Testis (tissue), 2 donors: ENCODE measurements at regions not wholly inside any gene's neighbourhood (a gene's known extent, or its start where the extent isn't known, plus 50 kb on each side); places are given as distances from the start of the nearest gene placed in this dataset.

Experiments used
- DNase-seq: peaks from one replicate; pipeline ENCODE4 v3.0.0-alpha.2; 2019
- H3K27ac ChIP-seq, 2 donors: fragments of 200-600 bp; sonication (generic); one replicate each; pipeline ENCODE4 v1.5.1; 2019
- H3K27me3 ChIP-seq: fragments of 200-600 bp; sonication (generic); one replicate; pipeline ENCODE4 v1.5.1; 2019
- H3K36me3 ChIP-seq: fragments of 200-600 bp; sonication (generic); one replicate; pipeline ENCODE4 v1.5.1; 2017; ENCODE audit warnings: low read depth; ENCODE audit errors: missing control alignments
- H3K4me1 ChIP-seq: fragments of 200-600 bp; sonication (generic); one replicate; pipeline ENCODE4 v1.5.1; 2019
- H3K4me3 ChIP-seq, 2 donors: fragments of 200-600 bp; sonication (generic); one replicate each; pipeline ENCODE4 v1.5.1; 2017 to 2019
- H3K9me3 ChIP-seq: fragments of 200-600 bp; sonication (generic); one replicate; pipeline ENCODE4 v1.5.1; 2017
- CTCF ChIP-seq, 3 experiments: fragments of 450-650 bp in 2 of 3; fragments of 200-600 bp in 1 of 3; sonication (generic) in 1 of 3; IDR thresholded peaks; one replicate each; pipeline ENCODE4 v1.5.1; 2016 to 2019; ENCODE audit warnings: antibody characterized with exemption in 3 of 3, mild to moderate bottlenecking in 2 of 3, moderate library complexity in 1 of 3
- POLR2A ChIP-seq: fragments of 450-650 bp; IDR thresholded peaks from one replicate; pipeline ENCODE4 v1.6.1; 2017; ENCODE audit warnings: antibody characterized with exemption, mild to moderate bottlenecking, moderate library complexity
- WGBS, 2 donors: methylation state at CpG; one replicate each; pipeline ENCODE4 v1.1.5; 2018; 5-methylcytosine and 5-hydroxymethylcytosine counted together
- intact Hi-C: fragments of 100-400 bp; cut with DNase I; formaldehyde crosslinking; loops from one replicate; pipeline ENCODE4 v1.15.1; 2023; ENCODE audit warnings: low total_unique reads

- intact Hi-C loops: no loop called here
- DNase-seq: no peak
- TF ChIP-seq POLR2A (no peak), CTCF (IDR thresholded peaks at IDR 0.05) (no peak)
- 78 to 84% methylated on average over 4 of the region's 4 CpGs for WGBS, 2 donors
- H3K4me3 ChIP-seq: no peak overlapping the region
- H3K4me1 ChIP-seq: no peaks in the 10 kb centered on the region
- no peaks in the 10 kb centered on the region for H3K9me3 ChIP-seq
- H3K27me3 ChIP-seq: no peaks in the 10 kb centered on the region
- H3K36me3 ChIP-seq: no peaks in the 10 kb centered on the region
- H3K27ac ChIP-seq: no peak overlapping the region
Measured at GRCh38 chr9:88803546-88804253, 187.6 kb upstream of the S1PR3 start.

GRCh38 chr9:88804254-88804596 is 187.0 kb upstream of the S1PR3 start:
- TF ChIP-seq CTCF (IDR thresholded peaks at IDR 0.05): no peak
- TF ChIP-seq POLR2A: no peak
- no peak overlapping the region for H3K4me3 ChIP-seq
- H3K27me3 ChIP-seq: no peaks in the 10 kb centered on the region
- H3K27ac ChIP-seq: no peak overlapping the region
- intact Hi-C loops: no loop called here
- DNase-seq: no peak
- H3K4me1 ChIP-seq: no peaks in the 10 kb centered on the region
- H3K9me3 ChIP-seq: no peaks in the 10 kb centered on the region
- WGBS, 2 donors: 84 to 86% methylated on average over 2 of the region's 2 CpGs
- H3K36me3 ChIP-seq: no peaks in the 10 kb centered on the region

- 78 to 84% methylated on average over 7 of the region's 7 CpGs for WGBS, 2 donors
- intact Hi-C loops: no loop called here
- Histone ChIP-seq H3K9me3 (no peaks in the 10 kb centered on the region), H3K4me1 (no peaks in the 10 kb centered on the region), H3K4me3 (no peak overlapping the region), H3K27me3 (no peaks in the 10 kb centered on the region), H3K36me3 (no peaks in the 10 kb centered on the region), H3K27ac (no peak overlapping the region)
- no peak for DNase-seq
- TF ChIP-seq CTCF (IDR thresholded peaks at IDR 0.05) (no peak), POLR2A (no peak)
Measured at GRCh38 chr9:88805217-88805943, 185.9 kb upstream of the S1PR3 start.

DNA sequence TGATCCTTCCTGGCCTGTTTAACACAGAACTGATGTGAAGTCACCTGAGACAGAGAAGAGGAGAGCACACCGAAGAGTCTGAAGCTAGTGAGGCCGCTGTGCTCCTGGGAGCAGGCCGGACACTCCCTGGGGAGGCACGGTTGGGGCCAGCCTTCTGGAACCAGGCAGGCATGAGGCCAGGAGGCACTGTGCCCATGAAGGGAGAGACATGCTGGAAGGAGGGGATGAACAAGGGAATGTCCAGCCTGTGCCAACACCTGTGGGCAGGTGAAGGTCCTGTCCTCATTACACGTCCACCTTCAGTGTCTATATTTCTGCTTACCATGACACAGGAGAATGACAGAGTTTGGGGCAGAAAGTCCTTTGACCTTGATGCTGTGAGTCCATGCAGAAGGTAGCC is 183.8 kb upstream of the S1PR3 start:
- DNase-seq: no peak
- Histone ChIP-seq H3K36me3 (no peaks in the 10 kb centered on the region), H3K27me3 (no peaks in the 10 kb centered on the region), H3K9me3 (no peaks in the 10 kb centered on the region), H3K4me1 (no peaks in the 10 kb centered on the region), H3K4me3 (no peak overlapping the region), H3K27ac (no peak overlapping the region)
- intact Hi-C loops: no loop called here
- TF ChIP-seq CTCF (IDR thresholded peaks at IDR 0.05) (no peak), POLR2A (no peak)
- 96 to 98% methylated on average over 5 of the region's 5 CpGs for WGBS, 2 donors
